Erythroblast (primary cell): ENCODE measurements at regions not wholly inside any gene's neighbourhood (a gene's known extent, or its start where the extent isn't known, plus 50 kb on each side); places are given as distances from the start of the nearest gene placed in this dataset.

Experiments used
- GATA1 ChIP-seq: IDR thresholded peaks from 2 replicates; pipeline ENCODE4 v1.6.1; 2011; ENCODE audit warnings: low read depth, mild to moderate bottlenecking, control low read depth, low read length, moderate library complexity
- POLR2A ChIP-seq: IDR thresholded peaks from 2 replicates; pipeline ENCODE4 v1.6.1; 2011; ENCODE audit warnings: mild to moderate bottlenecking, low read length

GRCh38 chr4:129254526-129254925 is 158.6 kb downstream of the C4orf33 start:
- TF ChIP-seq POLR2A, result no peak
- no peak for TF ChIP-seq GATA1
